SK-N-SH (cell line): ENCODE measurements at regions not wholly inside any gene's neighbourhood (a gene's known extent, or its start where the extent isn't known, plus 50 kb on each side); places are given as distances from the start of the nearest gene placed in this dataset.

Source experiments
- CTCF ChIA-PET: fragments of 300-600, 350-600 bp; formaldehyde crosslinking; extraction: SDS; loops from one replicate; lab custom pipeline; 2021; lab: Yijun Ruan, JAX
- POLR2A ChIA-PET: fragments of 350-600 bp; sonication (Branson Sonifier 250); formaldehyde crosslinking; extraction: SDS; loops from one replicate; lab custom pipeline; 2020; ENCODE audit warnings: antibody characterized with exemption, inconsistent platforms; lab: Yijun Ruan, JAX
- DNase-seq: peaks from one replicate; pipeline ENCODE4 v3.0.0; 2012
- H2AFZ ChIP-seq: fragments of 200-600 bp; sonication (generic); 2 replicates; pipeline ENCODE4 v1.8.1; 2016; ENCODE audit warnings: antibody characterized with exemption, mild to moderate bottlenecking, low read depth
- H3F3A ChIP-seq: fragments of 200-600 bp; sonication (generic); replicated peaks from 2 replicates; pipeline ENCODE3; 2016; ENCODE audit warnings: antibody characterized with exemption, mild to moderate bottlenecking; ENCODE audit not compliant: insufficient read depth
- H3K27ac ChIP-seq, 2 experiments: fragments of 200-500 bp in 1 of 2; fragments of 200-600 bp in 1 of 2; sonication (Bioruptor generic) in 1 of 2; sonication (generic), shearing (Covaris generic) in 1 of 2; 2 replicates each; pipeline versions ENCODE4 v1.5.1 to v1.6.1; 2014 to 2016; ENCODE audit warnings: low read depth in 2 of 2, inconsistent platforms in 1 of 2, low read length in 1 of 2, mild to moderate bottlenecking in 1 of 2, mixed read lengths in 1 of 2
- H3K27me3 ChIP-seq: fragments of 200-600 bp; sonication (generic), shearing (Covaris generic); 2 replicates; pipeline ENCODE4 v1.6.1; 2016; ENCODE audit warnings: mixed run types; ENCODE audit not compliant: insufficient read depth
- H3K36me3 ChIP-seq, 2 experiments: fragments of 200-500 bp in 1 of 2; fragments of 200-600 bp in 1 of 2; sonication (Bioruptor generic) in 1 of 2; sonication (generic) in 1 of 2; replicated peaks in 1 of 2; 2 replicates each; pipeline versions ENCODE3 to v1.5.1; 2014 to 2016; ENCODE audit warnings: low read length in 1 of 2, mild to moderate bottlenecking in 1 of 2; ENCODE audit not compliant: insufficient read depth in 2 of 2, control insufficient read depth in 1 of 2
- H3K4me1 ChIP-seq, 2 experiments: fragments of 200-500 bp in 1 of 2; fragments of 200-600 bp in 1 of 2; sonication (Bioruptor generic) in 1 of 2; sonication (generic), shearing (Covaris generic) in 1 of 2; 2 replicates each; pipeline versions ENCODE4 v1.5.1 to v1.6.1; 2014 to 2016; ENCODE audit warnings: low read depth in 1 of 2, low read length in 1 of 2, mixed run types in 1 of 2; ENCODE audit not compliant: insufficient read depth in 2 of 2, control insufficient read depth in 1 of 2
- H3K4me2 ChIP-seq: fragments of 200-600 bp; sonication (generic), shearing (Covaris generic); 2 replicates; pipeline ENCODE4 v1.6.1; 2017; ENCODE audit warnings: mixed run types
- H3K4me3 ChIP-seq, 2 experiments: fragments of 200-500 bp in 1 of 2; fragments of 200-600 bp in 1 of 2; sonication (Bioruptor generic) in 1 of 2; sonication (generic), shearing (Covaris generic) in 1 of 2; 2 replicates each; pipeline versions ENCODE4 v1.5.1 to v1.8.1; 2014 to 2016; ENCODE audit warnings: low read depth in 2 of 2, inconsistent platforms in 1 of 2, low read length in 1 of 2, mild to moderate bottlenecking in 1 of 2, mixed read lengths in 1 of 2, moderate library complexity in 1 of 2
- H3K79me2 ChIP-seq: fragments of 200-600 bp; sonication (generic); 2 replicates; pipeline ENCODE4 v1.8.1; 2017; ENCODE audit warnings: mild to moderate bottlenecking; ENCODE audit not compliant: insufficient read depth
- H3K9ac ChIP-seq: fragments of 200-600 bp; sonication (generic); 2 replicates; pipeline ENCODE4 v1.6.1; 2017; ENCODE audit warnings: mixed run types
- H3K9me2 ChIP-seq: fragments of 200-600 bp; sonication (generic); 2 replicates; pipeline ENCODE4 v1.6.1; 2017; ENCODE audit warnings: mixed run types
- H3K9me3 ChIP-seq: fragments of 200-600 bp; sonication (generic); 2 replicates; pipeline ENCODE4 v1.6.1; 2017; ENCODE audit warnings: mixed run types, mild to moderate bottlenecking, moderate library complexity
- H4K20me1 ChIP-seq: fragments of 200-600 bp; sonication (generic); 2 replicates; pipeline ENCODE4 v1.6.1; 2017; ENCODE audit warnings: mild to moderate bottlenecking, mixed run types; ENCODE audit not compliant: insufficient read depth
- ELF1 ChIP-seq: IDR thresholded peaks from 2 replicates; pipeline ENCODE4 v1.4.0; 2012
- EZH2phosphoT487 ChIP-seq: fragments of 200-600 bp; sonication (generic); IDR thresholded peaks from 2 replicates; pipeline ENCODE4 v1.6.1; 2017; ENCODE audit warnings: low read depth, mixed run types, mild to moderate bottlenecking, antibody characterized with exemption, moderate library complexity, borderline replicate concordance
- FOSL2 ChIP-seq: IDR thresholded peaks from 2 replicates; pipeline ENCODE4 v1.4.0; 2012; ENCODE audit warnings: low read depth, mild to moderate bottlenecking, moderate library complexity, borderline replicate concordance
- FOXJ3 ChIP-seq: sonication (generic); formaldehyde crosslinking; IDR thresholded peaks from 2 replicates; pipeline ENCODE4 v1.5.1; 2020; ENCODE audit warnings: mild to moderate bottlenecking, missing genetic modification reagents
- FOXM1 ChIP-seq: IDR thresholded peaks from 2 replicates; pipeline ENCODE4 v1.4.0; 2012; ENCODE audit warnings: low read depth, mild to moderate bottlenecking
- GABPA ChIP-seq: IDR thresholded peaks from 2 replicates; pipeline ENCODE4 v1.4.0; 2012; ENCODE audit warnings: low read depth, mild to moderate bottlenecking
- GATA2 ChIP-seq: sonication (generic); formaldehyde crosslinking; IDR thresholded peaks from 2 replicates; pipeline ENCODE4 v1.5.0; 2020; ENCODE audit warnings: mild to moderate bottlenecking, missing genetic modification reagents
- IRF3 ChIP-seq: fragments of 150-350 bp; IDR thresholded peaks from 2 replicates; pipeline ENCODE4 v1.6.1; 2016; ENCODE audit warnings: mild to moderate bottlenecking, low read depth, low read length
- MAX ChIP-seq: IDR thresholded peaks from 2 replicates; pipeline ENCODE4 v1.4.0; 2012; ENCODE audit warnings: low read depth
- MEF2A ChIP-seq: IDR thresholded peaks from 2 replicates; pipeline ENCODE4 v1.4.0; 2012; ENCODE audit warnings: low read depth, borderline replicate concordance
- NRF1 ChIP-seq: IDR thresholded peaks from 2 replicates; pipeline ENCODE4 v1.6.1; 2012; ENCODE audit warnings: low read depth, mild to moderate bottlenecking, low read length
- POLR2AphosphoS5 ChIP-seq: IDR thresholded peaks from 2 replicates; pipeline ENCODE4 v1.6.1; 2012; ENCODE audit warnings: low read depth, low read length
- RCOR1 ChIP-seq: fragments of 150-350 bp; IDR thresholded peaks from 2 replicates; pipeline ENCODE4 v1.6.1; 2017; ENCODE audit warnings: antibody characterized with exemption, low read length
- SIN3A ChIP-seq: IDR thresholded peaks from 2 replicates; pipeline ENCODE4 v1.6.1; 2012; ENCODE audit warnings: low read depth, mild to moderate bottlenecking, low read length, moderate library complexity, borderline replicate concordance
- TAF1 ChIP-seq: IDR thresholded peaks from 2 replicates; pipeline ENCODE4 v1.6.1; 2012; ENCODE audit warnings: low read depth, mild to moderate bottlenecking, low read length, moderate library complexity, borderline replicate concordance
- TCF12 ChIP-seq: IDR thresholded peaks from 2 replicates; pipeline ENCODE4 v1.4.0; 2012
- TEAD4 ChIP-seq: IDR thresholded peaks from 2 replicates; pipeline ENCODE4 v1.4.0; 2012; ENCODE audit warnings: mild to moderate bottlenecking, borderline replicate concordance; ENCODE audit not compliant: insufficient read depth
- ZBTB33 ChIP-seq: IDR thresholded peaks from 2 replicates; pipeline ENCODE4 v1.4.0; 2012; ENCODE audit warnings: low read depth, borderline replicate concordance
- WGBS: methylation state at CpG from one replicate; pipeline ENCODE4 v1.1.6; 2017; ENCODE audit warnings: low lambda C conversion rate; 5-methylcytosine and 5-hydroxymethylcytosine counted together
- TF ChIP-seq, protein P1 (sequence below): IDR thresholded peaks from 2 replicates; pipeline ENCODE4; 2012

DNA sequence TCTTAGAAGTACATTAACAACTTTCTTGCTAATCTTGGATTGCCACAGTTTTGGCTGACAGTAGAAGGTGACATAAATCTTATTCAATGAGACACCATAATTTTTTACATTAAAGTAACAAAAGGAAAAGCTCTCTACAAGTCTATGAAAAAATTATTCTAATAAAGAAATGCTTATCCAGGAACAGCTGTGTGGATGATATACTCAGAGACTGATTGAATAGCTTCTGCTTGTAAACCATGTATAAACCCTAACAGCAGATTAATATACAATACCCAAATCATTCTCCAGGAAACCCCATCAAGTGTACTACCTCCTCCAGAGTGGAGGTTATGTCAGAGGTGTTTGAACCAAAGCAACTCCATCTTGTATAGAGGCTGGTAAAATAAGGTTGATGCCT is 581.4 kb upstream of the PTGER4 start:
- Histone ChIP-seq H2AFZ (no peak overlapping the region), H3K9me2 (no peaks in the 10 kb centered on the region), H3K9ac (no peak overlapping the region), H3K27me3 (no peaks in the 10 kb centered on the region), H3K4me2 (no peak overlapping the region), H3K4me3 (no peak overlapping the region), H4K20me1 (no peaks in the 10 kb centered on the region), H3K27ac (no peak overlapping the region), H3K9me3 (no peaks in the 10 kb centered on the region), H3K79me2 (no peaks in the 10 kb centered on the region), H3K36me3 (no peaks in the 10 kb centered on the region), H3K4me1 (no peaks in the 10 kb centered on the region), H3F3A (no peaks in the 10 kb centered on the region)
- ChIA-PET CTCF (no interaction called here), POLR2A (no interaction called here)
- no peak for DNase-seq
- TF ChIP-seq SIN3A = no peak

- WGBS = 0% methylated on average over 2 of the region's 2 CpGs
- Histone ChIP-seq H3K27ac (no peak overlapping the region), H3F3A (no peaks in the 10 kb centered on the region), H3K4me3 (no peak overlapping the region), H3K4me1 (no peaks in the 10 kb centered on the region), H3K36me3 (no peaks in the 10 kb centered on the region), H3K9me3 (no peaks in the 10 kb centered on the region; the same call in 1 of the 2 replicates), H3K27me3 (no peaks in the 10 kb centered on the region), H3K9ac (no peak overlapping the region), H3K4me2 (no peak overlapping the region), H2AFZ (no peak overlapping the region), H3K9me2 (no peaks in the 10 kb centered on the region), H4K20me1 (no peaks in the 10 kb centered on the region), H3K79me2 (no peaks in the 10 kb centered on the region)
- POLR2A ChIA-PET = no interaction called here
- TF ChIP-seq GATA2 = no peak
- TF ChIP-seq ELF1 = no peak
- TF ChIP-seq FOXM1 = no peak
- TF ChIP-seq GABPA = no peak
- no peak for TF ChIP-seq FOXJ3
- no peak for TF ChIP-seq MEF2A
- no peak for TF ChIP-seq ZBTB33
- no peak for TF ChIP-seq TAF1
- no peak for TF ChIP-seq MAX
- TF ChIP-seq FOSL2 = no peak
- no peak for TF ChIP-seq IRF3
- TF ChIP-seq RCOR1 = no peak
- no peak for TF ChIP-seq NRF1
- no peak for TF ChIP-seq TEAD4
- TF ChIP-seq, protein P1, sequence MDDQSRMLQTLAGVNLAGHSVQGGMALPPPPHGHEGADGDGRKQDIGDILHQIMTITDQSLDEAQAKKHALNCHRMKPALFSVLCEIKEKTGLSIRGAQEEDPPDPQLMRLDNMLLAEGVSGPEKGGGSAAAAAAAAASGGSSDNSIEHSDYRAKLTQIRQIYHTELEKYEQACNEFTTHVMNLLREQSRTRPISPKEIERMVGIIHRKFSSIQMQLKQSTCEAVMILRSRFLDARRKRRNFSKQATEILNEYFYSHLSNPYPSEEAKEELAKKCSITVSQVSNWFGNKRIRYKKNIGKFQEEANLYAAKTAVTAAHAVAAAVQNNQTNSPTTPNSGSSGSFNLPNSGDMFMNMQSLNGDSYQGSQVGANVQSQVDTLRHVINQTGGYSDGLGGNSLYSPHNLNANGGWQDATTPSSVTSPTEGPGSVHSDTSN = no peak
- TF ChIP-seq TCF12 = no peak
- no peak for TF ChIP-seq POLR2AphosphoS5
- no peak for TF ChIP-seq EZH2phosphoT487
- CTCF ChIA-PET = no interaction called here
- DNase-seq = no peak
Measured at GRCh38 chr5:40093550-40093949, 586.2 kb upstream of the PTGER4 start.
